ENCODE measurements at regions not wholly inside any gene's neighbourhood (a gene's known extent, or its start where the extent isn't known, plus 50 kb on each side); places are given as distances from the start of the nearest gene placed in this dataset.

DNA sequence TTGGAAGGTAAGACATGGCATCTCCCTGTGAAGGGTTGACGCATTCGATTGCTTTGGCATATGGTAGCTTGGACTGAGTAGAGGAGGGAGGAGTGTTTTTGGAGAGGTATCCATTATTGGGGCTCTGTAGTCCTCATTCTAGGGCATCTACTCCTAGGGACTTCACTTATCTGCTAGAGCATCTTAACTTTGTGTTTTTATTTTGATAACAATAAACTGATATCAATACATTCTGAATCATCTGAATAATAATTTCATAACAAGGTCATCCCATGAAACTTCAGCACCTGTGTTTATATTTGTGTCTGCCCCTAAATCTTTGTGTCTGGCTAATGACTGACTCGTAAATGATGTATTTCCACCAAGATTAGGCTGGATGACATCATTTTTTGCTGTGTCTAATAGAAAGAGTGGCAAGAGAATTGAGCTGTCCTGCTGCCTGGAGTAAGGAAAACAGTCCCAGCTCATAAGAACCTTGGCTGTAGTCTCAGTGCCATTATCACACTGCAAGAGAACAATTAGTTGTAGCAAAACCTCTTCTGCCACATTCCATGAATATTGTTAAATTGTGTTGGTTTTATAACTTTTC, 288.5 kb downstream of the PRL start:
- DNase-seq = no peak

DNA sequence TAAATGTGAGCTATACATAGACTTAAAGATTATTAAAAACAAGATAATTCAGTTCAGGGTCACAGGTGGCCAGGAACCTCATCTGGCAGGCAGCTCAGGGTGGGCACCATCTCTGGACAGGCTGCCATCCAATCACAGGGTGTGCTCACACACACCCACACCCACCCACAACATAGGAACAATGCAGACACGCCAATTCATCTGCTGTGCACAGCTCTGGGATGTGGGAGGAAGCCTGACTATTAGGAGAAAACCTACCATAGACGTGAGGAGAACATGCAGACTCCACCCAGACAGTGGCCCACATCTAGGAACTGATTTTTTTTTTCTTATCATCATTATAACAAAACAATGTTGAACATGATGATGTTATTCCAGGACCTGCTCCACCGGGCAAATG, 286.7 kb downstream of the PRL start:
- DNase-seq = no peak

DNA sequence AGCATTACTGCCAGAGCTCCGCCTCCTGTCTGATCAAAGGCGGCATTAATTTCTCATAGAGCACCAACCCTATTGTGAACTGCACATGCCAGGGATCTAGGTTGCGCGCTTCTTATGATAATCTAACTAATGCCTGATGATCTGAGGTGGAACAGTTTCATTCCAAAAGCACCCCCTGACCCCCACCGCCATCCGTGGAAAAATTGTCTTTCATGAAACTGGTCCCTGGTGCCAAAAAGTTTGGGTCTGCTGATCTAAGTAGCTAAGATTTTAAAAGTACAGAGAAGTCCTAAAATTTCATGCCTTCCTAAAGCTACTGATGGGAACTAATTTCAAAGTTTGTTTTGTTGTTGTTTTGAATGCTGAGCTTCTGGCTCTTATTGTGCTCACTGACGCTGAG, 281.6 kb downstream of the PRL start:
- no peak for DNase-seq

DNA sequence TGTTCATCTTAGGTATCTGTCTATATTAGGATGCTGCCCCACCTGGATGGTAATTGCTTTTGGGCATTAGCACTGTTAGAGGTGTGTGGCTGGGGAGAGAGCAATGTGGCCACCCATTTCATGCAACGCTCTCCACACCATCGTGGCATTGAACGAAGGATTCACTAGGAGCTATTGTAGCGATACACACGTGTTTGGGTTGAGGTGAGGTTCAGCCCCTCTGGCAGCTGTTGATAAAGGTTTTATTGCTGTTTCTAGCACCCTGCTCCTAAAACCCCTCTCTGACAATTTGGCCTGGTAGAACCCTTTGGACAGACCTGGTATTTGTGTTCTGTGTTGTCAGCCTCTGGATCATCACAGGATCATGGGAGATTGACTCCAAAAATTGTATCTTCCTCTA, 280.9 kb downstream of the PRL start:
- DNase-seq = no peak

DNA sequence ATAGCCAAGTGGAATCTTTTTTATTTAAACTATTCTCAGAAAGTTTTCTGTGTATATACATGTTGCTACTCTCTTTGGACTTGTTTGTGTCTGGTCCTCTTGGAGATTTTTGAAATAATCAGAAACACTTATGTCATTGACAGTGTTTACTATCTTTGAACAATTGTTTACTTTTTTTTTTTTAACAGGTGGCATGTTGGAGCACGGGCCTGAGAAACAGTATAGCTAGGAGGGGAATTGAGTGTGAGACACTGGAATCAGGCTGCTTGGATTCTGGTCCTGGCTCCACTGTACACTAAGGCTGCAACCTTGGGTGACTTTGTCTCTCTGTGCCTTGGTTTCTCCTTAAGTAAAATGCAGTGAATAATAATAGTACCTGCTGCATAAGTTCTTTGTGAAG, 279.6 kb downstream of the PRL start:
- no peak for DNase-seq

DNA sequence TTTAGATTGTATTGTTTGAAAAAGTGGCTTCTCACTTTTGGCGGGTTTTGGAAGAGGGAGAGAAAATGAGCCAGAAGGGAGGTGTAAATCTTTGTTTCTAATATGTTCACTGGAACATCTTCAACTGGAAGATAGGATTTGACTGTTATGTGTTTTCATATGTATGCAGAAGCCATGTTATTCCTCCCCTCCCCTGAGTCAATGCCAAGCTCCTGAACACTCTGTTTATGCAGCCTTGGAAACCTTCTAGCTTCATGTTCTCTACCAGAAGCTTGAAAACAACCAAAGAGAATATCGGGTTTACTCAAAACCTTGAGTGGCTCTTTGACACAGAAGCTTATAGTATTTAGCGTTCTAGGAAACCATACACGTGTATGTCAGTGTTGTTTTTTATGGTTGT, 279.1 kb downstream of the PRL start:
- DNase-seq = no peak

DNA sequence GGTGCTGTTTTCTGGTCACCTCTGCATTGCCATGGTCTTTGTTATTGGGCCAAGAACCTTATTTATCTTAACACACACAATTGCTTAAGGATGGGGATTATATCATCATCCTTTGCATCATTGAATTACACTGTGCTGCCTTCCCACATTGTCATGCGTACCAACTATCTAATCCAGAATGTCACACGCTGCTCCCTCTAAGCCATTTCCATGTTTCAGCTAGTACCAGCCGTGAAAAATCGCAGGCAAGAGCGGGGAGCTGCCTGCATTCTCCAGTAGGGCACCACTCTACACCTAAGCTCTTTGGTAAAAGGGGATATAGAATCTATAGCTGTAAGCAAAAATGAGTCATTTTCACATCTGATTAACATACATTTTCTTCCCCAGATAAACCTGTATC, 277.0 kb downstream of the PRL start:
- no peak for DNase-seq

DNA sequence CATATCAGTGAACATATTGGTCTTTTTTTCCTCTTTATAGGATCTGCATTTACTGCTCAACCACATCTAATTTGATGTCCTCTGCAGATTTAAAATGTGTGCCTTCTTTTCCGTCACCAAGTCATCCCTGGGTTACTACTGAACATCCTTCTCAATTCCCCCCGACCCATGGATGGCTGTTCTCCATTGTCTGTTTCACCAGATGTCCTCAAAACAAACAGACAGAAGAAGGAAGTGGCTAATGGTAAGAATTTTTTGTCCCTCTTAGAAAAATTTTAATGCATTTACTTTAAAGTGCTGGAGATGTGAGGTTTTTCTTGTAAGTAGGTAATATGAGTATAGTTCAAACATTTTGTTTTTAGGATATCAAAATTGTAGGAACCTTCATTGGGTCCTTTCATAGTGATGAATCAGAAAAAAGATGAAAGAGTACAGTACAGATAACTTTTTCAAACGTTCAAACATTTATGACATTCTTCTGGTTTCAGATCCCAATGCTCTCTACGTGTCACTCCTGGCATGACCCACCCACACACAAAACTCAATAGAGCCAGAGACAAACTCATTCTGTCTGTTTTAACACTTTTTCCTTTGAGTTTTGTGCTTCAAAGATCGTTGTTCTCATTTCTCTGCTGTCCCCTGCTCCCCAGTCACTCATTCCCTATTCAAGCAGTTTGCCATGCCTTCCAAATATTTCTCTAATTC, 276.4 kb downstream of the PRL start:
- no peak for DNase-seq

DNA sequence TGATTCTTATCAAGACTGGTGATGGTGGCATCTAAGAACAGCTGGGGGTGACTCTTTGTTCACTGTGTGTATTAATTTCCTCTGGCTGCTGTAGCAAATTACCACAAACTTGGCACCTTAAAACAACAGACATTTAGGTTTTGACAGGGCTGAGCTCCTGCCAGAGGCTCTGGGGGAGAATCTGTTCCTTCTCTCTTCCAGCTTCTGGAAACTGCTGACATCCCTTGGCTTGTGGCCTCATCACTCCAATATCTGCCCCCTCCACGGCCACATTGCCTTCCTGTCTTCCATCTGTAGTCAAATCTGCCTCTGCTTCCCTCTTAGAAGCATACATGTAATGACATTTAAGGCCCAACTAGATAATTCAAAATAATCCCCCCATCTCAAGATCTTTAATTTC, 274.9 kb downstream of the PRL start:
- no peak for DNase-seq

DNA sequence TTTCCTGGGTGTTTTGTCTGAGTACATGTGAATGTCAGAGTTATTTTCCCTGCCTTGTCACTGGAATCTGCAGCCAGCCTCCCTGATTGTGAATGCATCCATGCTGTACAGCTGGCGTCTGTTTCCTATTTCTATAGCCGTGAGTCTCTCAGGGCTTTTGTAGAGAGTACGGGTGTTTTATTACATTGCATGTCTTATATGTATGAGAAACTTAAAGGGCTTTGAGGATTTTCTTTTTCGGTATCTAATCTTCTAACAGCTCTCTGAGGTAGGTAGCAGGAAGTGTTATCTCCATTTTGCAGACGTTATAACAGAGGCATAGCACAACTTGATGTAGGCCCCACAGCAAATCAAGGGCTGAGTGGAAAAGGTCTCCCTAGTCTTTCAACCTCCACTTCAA, 272.9 kb downstream of the PRL start:
- DNase-seq = peak; percentile 37

DNA sequence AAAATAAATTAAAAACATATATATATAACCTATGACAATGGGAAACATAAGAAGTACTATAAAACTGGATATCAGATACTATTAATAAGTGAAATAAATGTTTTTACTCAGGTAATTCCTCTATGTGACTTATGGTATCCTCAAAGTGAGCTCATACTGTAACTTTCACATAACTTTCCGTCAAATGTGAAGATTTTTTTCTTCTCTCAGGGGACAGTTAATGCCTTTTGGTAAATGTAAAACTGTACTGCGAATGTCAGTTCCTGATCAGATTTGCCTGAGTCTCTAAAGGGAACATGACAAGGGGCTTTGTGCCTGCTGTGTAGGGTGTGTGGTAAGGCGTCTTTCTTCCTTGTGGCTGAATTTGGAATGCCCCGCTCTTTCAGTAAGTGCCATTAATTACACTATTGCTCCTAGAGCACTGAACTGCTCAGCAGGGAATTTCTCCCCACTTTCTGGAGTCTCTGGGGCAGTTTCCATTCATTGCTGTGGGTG, 271.8 kb downstream of the PRL start:
- no peak for DNase-seq

DNA sequence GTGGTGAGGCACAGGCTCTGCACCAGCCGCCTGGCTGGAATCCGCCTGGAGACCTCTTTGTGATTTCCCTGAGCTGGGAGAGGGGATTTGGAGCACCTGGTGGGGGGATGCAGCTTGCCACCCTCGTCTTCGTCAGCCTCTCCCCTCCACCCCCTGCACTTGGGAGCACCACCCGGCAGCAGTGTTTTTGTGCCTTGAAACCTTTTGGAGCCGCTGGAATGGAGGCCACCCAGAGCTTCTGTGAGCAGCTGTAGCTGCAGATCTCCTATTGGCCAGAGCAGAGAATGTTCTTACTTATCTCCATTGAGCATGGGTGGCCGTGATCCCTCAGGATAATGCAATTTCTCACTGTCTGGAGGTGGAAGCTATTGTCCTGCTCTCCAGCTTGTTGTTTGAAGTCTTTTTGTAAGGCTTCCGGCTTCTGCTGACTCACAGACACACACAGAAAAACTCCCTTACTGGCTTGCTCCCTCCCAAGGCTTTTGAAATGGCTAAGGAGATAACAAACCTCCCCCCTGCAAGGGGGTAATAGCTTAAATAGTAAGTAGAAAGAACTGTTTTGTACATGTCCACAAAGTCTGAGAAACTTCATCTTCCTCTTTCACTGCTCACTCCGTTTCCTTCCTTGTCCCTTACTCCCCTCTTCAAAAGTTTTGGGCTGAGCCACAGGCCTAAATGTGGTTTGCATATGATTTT, 271.2 kb downstream of the PRL start:
- no peak for DNase-seq

DNA sequence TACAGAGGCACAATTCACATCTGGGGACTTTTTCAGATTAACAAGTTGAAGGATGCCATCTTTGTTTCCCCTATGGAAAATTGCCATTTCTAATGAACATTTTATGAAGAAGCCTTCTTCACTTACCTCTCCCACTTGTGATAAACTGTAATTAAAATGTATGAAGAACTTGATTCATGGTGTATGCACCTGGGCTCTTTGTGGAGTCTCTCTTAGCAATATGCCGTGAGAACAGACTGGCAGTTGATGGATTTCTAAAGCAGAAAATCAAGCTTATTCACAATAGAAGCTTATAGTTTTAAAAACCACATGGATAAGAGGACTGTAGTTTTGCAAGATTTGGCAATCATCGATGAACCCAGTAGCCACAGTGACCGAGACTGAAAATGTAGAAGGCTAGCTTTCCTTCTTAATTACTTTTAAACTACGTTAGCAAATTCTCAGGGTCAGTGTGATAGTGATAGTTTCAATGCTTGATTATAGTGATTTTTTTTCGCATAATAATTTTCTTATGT, 270.6 kb downstream of the PRL start:
- no peak for DNase-seq

DNA sequence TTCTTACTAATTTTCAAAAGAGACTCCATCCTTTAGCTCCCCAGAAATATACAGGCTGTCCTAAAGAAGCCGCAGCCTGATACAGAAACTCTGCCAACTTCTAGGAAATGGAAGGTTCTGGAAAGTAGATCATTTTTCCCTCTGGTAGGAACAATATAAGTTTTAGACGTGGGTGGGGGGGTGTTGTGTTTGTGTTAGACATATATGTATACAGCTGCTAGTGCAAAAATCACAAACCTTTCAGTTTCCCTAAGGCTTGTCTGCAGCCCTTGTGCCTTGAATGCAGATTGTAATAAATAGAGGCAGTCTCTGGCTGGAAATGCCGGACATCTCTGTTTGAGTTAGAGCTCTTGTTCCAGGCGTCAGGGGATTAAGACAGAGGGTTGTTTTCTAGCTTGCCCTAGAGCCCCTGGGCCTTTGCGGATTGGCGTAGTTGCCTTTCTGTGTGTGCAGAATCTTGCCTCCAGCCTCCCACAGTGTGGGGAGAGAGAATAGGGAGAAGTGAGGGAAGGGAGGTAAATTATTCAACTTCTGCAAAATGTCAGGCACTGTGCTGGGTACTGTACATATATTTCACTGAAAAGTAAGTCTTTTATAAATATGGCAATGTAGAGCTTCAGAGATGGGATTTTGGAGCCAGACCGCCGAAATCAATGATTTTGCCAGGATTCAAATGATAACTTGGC, 269.7 kb downstream of the PRL start:
- DNase-seq = no peak

DNA sequence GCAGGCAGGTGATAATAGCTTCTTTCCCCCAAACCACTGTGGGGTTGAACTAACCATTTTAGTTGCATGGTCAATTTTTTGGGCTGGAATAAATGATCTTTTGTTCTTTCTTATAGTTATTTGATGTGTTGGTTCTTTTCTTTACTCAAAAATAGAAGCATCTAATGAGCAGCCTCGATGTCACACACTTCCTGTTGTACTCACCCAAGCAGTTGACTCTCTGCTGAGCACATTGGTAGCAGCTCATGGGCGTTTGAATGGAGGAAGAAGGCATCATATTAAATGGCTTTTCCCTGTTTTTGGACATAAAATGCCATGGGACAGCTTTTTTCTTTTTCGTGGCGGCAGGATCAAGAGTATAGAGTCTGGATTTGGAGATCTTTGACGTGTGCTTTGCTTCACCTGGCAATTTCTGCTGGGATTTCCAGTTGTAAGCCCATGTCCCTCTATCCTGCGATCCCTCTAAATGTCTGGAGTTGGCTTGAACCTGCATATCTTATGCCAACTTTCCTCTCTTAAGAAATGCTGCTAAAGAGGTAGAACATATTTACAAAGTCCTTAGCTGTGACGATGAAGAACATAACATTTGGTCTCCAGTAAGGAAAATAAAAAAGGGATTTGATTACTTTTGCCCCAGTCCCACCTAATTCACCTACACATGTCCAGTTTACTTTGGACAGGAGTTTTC, 268.3 kb downstream of the PRL start:
- no peak for DNase-seq

DNA sequence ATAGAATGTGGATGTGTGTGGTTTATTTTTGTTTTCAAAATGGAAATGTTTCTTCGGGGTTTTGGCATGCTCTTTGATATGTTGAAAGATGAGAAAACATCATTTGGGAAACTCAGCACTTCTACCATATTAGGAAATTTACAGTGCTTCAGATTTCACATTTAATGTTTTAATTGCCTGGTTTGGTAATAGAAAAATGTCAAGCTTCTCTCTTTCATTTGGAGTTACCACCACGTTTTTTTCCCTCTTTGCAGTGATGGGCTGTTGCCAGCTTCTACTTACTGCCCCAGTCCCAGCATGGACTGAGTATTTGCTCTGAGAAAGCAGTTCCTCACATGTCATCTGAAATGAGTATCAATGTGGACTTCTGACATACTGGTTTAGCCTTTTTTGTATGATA, 267.7 kb downstream of the PRL start:
- no peak for DNase-seq

DNA sequence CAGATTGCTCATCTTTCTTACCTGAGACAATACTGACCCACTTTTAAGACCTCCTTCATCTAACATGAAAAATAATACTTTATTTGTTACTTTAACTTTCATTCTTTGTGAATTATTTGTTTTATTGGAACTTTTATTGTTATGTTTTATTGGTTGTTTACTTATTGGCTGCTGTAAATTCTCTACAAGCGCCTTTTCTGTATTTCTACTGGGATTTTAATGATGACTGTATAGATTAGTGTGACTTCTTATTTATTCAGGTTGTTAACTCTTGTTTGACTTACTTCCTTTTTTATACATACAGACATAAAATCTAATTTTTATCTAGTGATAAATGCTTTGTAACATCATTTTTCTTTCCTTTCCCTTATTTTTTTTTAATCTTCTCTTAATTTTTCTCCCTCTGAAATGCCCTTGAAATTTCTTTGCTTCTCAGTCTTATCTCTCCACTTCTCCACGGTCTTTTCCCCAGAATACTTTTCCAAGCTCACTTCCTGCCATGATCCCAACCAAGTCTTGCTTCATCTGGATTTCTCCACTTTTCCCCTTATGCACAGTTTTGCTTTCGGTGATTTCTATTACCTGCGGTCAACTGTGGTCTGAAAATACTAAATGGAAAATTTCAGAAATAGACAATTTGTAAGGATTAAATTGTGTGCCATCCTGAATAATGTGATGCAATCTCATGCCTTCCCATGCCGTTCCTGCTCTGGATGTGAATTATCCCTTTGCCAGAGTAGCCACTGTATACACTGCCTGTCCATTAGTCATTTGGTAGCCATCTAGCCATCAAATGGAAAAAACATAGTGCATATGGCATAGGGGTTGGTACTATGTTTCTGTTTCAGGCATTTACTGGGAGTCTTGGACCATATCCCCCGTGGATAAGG, 265.9 kb downstream of the PRL start:
- no peak for DNase-seq

DNA sequence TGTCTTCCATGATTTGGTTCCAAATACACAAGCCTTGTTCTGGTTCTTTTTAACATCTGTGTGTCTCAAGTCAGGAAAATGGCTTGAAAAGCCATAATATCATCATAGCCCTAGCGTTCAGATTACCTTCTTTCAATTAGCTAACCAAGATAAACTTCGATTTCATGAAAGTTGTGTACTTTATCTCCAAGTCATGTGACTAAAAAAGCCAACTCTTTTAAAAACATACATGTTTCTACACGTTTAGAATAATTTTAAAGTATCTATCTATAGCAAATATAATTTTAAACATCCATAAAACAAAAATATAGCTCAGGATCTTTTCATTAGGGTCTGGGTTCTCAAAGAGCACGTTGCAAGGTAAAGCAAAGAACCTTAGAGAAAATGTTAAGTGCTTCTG, 261.1 kb downstream of the PRL start:
- DNase-seq = no peak

DNA sequence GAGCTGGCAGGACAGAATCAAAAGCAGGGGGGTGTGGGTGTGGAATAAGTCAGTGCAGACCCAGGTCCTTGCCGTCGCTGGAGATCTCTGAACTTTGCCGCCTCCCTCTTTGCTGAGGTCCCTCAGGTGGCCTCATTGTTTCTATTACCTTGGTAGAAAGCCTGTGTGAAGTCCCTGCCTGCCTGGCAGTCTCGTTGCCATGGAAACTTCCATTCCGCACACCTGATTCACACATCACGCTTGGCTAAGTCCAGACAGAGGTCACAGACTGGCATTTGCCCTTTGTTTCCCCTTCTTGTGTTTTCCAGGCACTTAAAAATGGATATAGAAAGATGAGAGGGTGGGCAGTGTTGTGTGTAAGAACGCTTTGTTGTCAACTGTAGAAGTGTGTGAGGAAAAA, 260.6 kb downstream of the PRL start:
- DNase-seq = peak; percentile 71

DNA sequence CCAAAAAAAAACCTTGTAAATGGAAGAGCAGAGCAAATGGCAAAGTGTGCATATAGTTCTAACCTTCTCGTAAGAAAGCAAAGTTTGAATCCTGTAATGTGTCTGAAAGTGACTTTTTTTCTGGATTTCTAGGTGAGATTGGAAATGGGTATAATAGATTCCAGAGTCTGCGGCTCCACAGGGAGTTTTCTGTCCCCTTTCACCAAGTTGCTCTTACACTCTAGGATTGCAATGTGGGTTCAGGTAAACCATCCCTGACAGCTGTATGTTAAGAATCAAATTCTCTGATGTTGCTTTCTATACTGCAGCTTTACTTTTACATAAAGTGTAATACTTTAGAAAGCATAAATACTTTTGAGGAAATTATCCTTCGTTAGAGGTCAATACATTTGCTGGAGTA, 260.1 kb downstream of the PRL start:
- DNase-seq = no peak

DNA sequence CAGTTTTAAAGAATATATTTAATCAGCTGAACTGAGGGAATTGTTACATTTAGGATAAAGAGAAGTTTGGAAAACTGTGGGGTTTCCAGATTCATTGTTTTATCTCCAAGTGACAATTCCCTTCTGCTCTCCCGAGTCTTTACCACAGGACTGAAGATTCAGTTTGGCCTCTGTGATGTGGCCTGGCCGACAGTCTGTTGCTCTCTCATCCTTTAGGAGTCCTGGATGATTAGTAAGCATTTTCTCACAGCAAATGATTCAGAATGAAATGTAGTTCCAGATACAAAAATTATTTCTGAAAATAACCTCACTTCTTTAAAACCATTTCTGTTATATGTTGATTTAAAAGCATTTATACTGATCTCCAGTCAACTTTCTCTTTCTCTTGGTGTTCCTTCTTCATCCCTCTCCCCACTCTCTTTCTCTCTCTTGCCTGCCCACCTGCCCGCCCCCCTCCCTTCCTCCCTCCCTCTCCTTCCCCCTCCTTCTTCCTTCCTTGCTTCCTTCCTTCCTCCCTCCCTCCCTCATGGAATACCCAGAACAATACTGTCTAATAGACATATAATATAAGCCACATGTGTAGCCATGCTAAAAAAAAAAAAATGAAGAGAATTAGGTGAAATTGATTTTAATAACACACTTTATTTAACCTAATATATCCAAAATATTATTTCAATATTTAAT, 254.9 kb downstream of the PRL start:
- no peak for DNase-seq

Data from NCI-H2171 (cell line).